CD4-positive, alpha-beta T cell treated with Interferon alpha-2 for 1 hour (primary cell): ENCODE measurements at regions not wholly inside any gene's neighbourhood (a gene's known extent, or its start where the extent isn't known, plus 50 kb on each side); places are given as distances from the start of the nearest gene placed in this dataset.

ENCODE experiments used
- DNase-seq, 2 donors: peaks; one replicate each; pipeline ENCODE4 v3.0.0-alpha.2; 2020 to 2022

DNA sequence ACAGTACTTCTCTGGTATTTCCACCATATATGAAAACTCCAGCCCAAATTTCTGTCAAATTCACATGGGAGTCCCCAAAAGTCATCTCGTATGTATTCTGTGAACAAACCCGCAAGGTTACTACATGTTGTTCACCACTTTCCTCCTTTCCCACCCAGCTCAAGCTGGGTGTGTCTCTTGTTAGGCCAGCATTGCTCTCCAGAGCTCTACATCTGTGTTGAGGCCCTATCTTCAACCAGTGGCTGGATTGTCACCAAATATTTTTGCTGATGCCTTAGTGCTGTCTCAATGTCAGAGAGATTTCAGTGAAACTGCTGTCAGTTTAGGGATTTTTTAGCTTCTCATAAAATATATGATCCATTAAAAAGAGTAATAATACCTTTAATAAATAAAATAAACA lies 230.9 kb downstream of the BTG1 start:
- DNase-seq: no peak

GRCh38 chr12:91913651-91914050 lies 232.0 kb downstream of the BTG1 start:
- no peak for DNase-seq

DNA sequence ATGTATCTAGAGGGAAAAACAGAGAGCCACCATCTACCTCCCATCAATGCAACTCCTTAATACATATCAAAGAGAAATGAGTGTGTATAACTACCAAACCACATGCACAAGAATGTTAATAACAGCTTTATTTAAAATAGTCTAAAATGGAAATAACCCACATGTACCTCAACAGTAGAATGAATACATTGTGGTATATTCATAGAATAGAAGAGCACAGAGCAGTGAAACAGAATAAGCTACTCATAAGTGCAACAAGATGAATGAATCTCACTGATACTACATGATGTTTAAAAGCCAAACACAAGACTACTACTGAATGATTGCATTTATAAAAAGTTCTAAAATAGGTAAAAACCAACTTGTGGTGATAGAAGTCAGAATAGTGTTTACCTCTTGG lies 232.5 kb downstream of the BTG1 start:
- DNase-seq: no peak

GRCh38 chr12:91912178-91912577 lies 233.5 kb downstream of the BTG1 start:
- no peak for DNase-seq

DNA sequence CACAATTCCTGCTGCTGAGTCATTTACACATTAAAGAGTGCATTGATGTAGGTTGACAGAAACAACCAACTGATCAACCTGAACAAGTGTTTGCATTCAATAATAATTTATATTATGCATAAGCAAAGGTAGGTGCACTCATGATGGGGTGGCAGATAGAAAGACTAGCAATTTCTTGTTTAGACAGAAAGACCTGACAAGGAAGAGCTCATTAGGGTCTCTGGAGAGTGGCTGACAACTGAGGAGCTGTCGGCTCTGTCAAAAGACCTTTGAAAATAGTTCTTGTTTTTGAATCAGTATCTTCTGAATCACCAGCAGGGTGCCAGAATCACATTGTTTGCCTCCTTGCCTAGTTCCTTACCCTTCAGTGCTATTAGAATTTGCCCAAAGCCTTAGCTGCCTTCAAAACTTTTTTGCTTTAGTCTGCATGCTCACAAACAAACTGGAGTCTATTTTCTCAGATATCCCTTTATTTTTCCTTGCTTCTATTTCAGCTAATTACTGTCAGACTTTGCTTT lies 234.7 kb downstream of the BTG1 start:
- no peak for DNase-seq

DNA sequence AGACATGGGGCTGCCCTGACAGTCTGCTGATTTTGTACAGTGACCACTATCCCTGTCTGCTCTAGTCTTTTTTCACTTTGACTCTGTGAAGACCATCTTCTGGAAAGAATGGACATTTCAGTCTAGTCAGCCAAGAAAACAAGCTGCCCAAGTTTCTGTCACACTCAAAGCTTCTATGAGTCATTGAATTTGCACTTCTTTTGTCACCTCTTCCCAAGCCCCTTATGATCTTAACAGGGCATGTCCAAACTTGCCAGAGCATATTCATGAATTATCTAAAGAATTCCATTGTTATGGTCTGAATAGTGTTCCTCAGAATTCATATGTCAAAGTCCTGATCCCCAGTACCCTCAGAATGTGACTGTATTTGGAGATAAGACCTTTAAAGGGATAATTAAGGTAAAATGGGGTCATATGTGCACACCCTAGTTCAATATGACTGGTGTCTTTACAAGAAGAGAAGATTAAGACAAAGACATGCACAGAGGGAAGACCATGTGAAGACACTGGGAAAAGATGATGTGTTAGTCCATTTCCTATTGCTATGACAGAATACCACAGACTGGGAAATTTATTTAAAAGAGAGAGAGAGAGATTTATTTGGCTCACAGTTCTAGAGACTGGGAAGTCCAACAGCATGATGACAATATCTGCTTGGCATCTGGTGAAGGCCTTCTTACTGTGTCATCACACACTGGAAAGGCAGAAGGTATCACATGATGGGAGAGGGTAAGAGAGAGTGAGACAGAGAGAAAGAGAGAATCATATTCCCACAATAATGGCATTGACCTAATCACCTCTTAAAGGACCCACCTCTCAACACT lies 242.6 kb downstream of the BTG1 start:
- DNase-seq: no peak

DNA sequence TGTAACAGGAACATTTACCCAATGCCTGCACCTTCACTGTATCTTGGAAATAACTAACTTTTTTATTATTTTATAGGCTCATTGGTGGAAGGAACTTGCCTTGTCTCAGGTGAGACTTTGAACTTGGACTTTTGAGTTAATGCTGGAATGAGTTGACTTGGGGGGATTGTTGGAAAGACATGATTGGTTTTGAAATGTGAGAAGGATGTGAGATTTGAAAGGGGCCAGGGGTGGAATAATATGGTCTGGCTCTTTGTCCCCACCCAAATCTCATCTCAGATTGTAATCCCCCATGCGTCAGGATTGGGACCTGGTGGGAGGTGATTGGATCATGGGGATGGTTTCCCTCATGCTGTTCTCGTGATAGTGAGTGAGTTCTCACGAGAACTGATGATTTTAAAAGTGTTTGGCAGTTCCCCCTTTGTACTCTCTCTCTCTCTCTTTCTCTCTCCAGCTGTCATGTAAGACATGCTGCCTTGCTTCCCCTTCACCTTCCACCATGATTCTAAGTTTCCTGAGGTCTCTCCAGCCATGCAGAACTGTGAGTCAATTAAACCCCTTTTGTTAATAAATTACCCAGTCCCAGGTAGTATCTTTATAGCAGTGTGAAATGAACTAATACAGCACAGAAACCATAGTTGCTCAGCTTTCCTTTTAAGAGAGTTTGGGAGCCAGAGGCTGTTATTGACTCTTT lies 244.1 kb downstream of the BTG1 start:
- no peak for DNase-seq

DNA sequence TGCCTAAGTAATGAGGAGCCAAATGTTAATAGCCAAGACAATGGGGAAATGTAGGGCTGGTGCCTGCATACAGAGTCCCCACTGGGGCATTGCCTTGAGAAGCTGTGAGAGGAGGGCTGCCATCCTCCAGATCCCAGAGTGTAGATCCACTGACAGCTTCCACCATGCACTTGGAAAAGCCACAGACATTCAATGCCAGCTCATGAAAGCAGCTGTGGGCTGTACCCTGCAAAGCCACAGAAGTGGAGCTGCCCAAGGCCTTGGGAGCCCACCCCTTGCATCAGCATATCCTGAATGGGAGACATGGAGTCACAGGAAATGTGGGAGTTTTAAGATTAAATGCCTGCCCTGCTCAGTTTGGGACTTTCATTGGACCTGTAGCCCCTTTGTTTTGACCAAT lies 244.7 kb downstream of the BTG1 start:
- DNase-seq: no peak

DNA sequence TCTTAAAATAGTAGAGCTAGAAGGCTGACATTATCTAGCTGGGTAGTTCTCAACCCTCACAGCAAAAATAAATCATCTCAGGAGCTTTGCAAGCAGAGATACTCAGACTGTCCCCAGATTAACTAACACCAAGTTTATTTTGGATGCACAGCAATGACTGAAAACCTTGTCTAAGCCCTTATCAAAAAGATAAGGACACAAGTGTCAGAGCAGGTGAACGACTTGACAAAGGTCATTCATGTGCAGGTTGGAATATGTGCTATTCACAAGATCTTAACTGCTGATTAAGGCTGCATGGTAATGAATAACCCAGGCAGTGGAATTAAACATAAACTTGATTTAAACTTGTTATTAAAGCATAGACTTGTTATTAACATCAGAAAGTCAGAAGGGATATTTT lies 246.6 kb downstream of the BTG1 start:
- DNase-seq: no peak

- no peak for DNase-seq
Observed at GRCh38 chr12:91897025-91897515, 248.6 kb downstream of the BTG1 start.

DNA sequence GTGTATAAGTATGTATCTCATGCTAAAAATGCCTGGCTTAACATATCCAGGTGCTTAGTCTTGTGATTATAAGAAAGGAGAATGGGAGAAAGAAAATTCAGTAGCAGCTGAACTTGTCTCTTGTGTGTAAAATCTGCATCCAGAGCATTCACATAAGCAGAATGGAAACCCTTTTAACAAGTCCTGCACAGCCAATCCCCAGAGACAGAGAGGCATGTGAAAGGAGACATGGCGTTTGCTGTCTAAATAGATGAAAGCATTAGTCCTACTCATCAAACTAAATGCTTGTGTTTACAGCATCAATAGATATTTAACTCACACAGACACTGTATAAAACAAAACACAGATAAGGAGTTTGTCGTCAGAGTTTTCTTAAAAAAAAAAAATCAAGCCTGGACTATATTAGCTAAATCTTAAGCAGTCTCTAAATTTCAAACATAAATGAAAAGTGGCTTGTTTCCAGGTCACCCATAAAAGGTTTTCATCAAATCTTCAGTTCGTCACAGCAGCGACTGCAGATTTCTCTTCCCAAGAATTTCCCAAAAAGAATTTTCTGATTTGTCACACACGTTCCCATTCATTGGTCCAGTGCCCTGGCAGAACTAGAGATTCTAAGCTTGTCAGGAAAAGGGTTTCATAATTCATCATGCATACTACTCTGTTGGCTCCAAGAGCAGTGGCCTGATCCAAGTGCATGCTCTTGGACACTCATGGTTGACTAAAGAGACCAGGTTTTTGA lies 249.2 kb downstream of the BTG1 start:
- no peak for DNase-seq

- no peak for DNase-seq
Observed at GRCh38 chr12:91894911-91895310, 250.7 kb downstream of the BTG1 start.

DNA sequence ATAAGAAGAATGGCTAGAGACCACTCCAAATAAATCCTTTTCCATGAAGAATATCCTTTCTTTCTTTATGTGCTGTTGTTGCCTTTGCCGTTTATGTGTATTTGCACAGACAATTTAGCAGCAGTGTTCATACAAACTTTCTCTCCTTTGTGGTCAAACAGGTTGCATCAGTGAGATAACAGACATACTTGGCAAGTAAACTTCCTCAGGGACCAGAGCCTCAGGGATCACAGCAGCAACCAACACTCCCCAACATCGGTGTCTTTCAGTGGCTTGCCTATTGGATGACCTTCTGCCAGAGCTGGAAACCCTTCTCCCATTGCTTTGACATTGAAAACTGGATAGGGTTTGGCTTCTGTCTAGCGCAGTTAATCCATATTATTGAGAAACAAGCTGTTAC lies 252.2 kb downstream of the BTG1 start:
- no peak for DNase-seq

- DNase-seq: no peak
Observed at GRCh38 chr12:91892081-91892855, 253.4 kb downstream of the BTG1 start.

DNA sequence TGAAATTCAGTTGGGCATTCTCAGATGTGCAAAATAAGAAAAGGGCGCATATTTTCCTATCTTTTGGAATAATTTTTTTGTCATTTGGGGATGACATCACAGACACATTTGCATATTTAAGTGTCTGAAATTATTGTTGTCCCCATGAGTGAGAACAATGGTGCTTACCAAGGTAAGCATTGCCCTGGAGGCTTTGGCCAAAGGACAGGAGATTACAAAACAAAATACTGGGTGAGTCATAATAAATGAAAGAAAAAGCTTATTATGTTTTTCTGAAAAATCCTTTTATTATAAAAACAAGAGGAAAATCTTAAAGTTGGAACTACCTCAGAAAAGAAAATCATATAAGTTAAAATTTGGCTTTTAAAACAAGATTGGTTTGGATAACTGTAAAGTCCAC lies 254.9 kb downstream of the BTG1 start:
- no peak for DNase-seq

DNA sequence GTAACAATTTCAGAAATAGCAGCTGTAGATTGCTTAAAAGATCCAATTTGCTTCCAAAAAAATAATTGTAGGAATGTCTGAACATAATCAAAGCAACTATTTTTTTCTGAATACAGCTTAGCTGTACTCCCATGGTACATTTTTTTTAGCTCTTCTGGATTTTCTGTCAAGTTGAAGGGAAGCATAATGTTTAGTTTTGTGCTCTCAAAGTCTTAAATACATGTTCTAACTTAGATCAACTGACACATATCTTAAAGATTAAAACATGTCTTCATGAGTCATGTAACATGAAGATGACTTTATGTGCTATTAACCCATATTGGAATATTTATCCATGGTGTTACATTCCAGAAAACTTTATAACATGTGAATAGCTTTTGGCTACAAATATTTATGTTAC lies 255.7 kb downstream of the BTG1 start:
- DNase-seq: no peak

DNA sequence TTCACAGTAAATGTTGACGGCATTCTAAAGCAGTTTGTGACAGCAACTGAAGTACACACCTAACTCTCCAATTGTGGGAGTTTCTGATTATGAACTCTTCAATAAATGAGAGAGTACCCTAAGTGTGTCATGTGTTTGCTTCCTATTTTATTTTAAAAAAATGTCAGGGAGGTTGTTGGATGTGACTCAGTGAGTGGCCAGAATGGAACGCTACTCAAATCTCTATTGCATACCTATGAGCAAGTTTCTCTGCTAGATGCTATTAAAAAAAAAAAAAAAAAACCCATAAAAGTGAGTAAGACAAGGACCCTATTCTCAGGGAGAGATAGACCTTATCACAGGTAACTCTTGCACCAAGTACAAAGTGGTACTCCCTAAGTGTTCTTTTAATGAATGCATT lies 256.6 kb downstream of the BTG1 start:
- no peak for DNase-seq

GRCh38 chr12:91887957-91888356 lies 257.7 kb downstream of the BTG1 start:
- DNase-seq: no peak

DNA sequence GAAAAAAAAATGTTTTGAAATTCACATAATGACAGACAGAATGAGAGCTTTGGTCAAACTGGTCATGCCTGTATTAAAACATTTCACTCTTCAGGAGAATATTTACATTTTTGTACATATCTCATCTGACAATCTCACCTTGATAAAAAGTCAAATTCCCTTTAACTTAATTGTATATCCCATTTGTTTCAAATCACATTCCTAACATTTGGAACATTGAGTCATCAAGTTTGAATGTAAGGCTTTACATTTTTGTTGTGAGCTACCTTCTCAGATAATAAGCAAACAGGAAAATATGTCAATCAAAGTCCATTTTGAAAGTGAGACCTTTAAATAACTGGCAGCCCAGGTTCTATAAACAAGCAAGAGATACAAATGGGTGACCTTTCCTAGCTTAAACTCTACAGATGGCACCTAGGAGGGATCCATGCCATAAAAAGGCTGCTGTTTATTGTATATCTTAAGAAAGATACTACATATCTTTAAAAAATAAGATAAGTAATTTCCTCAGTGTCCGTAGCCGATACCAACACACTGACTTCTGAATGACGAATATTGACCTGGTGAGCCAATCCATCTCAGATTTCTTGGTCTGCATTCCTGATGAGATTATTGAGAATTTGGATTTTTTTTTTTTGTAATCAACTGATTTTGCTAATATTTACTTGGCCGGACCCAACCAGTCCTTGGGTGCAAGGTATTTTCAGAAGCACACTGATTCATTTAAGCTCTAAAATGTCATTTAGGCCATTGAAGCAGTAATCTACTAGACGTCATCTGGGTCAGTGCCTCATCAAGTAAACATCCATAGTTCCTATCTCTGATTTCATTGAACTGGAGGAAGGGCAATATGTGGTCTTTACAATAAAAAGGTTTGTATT lies 259.6 kb downstream of the BTG1 start:
- no peak for DNase-seq

DNA sequence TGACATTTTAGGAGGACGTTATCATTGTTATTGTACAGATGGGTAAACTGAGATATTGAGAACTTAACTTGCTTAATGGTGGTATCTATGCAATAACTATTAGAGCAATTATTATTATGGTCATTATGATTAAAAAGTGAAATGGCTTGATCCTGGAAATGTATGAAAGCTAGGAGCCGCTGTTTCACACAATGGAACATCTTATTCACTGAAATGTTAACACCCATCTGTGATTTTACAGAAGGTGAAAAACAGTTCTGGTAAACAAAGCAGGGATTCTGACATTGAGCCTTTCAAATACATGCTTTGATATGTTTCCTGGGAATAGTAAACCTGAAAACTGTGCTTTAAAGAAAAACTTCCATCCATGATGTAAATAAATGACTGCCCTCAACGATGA lies 261.4 kb downstream of the BTG1 start:
- DNase-seq: no peak

- no peak for DNase-seq
Observed at GRCh38 chr12:91883811-91884210, 261.8 kb downstream of the BTG1 start.

DNA sequence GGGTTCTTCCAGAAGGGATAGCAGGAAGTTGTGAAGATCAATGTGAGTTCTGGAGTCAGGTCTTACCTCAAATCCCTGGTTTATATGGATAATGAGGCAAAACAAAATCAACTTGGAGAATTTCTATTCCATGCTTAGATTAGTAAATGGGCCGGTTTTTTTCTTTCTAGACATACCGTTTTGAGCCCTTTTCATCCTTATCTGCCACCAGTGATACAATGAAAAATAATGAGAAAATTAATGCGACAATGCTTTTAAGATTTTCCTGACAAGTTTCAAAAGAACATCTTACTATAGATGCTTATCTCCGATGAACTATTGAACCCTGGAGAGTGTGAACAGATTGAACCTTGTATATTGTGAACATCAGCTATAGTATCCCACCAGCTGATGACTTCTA lies 262.7 kb downstream of the BTG1 start:
- no peak for DNase-seq
